NCI-H1436 treated with DMSO at 0.1 percent for 48 hours (cell line): ENCODE measurements at regions not wholly inside any gene's neighbourhood (a gene's known extent, or its start where the extent isn't known, plus 50 kb on each side); places are given as distances from the start of the nearest gene placed in this dataset.
"Not testable (repeated sequence)": the region's sequence is repeated elsewhere in the genome, so short reads cannot be mapped to it uniquely, and the experiment has no call there.

ENCODE experiments used
- DNase-seq: peaks from one replicate; lab custom pipeline; 2025; lab: John Stamatoyannopoulos, UW

DNA sequence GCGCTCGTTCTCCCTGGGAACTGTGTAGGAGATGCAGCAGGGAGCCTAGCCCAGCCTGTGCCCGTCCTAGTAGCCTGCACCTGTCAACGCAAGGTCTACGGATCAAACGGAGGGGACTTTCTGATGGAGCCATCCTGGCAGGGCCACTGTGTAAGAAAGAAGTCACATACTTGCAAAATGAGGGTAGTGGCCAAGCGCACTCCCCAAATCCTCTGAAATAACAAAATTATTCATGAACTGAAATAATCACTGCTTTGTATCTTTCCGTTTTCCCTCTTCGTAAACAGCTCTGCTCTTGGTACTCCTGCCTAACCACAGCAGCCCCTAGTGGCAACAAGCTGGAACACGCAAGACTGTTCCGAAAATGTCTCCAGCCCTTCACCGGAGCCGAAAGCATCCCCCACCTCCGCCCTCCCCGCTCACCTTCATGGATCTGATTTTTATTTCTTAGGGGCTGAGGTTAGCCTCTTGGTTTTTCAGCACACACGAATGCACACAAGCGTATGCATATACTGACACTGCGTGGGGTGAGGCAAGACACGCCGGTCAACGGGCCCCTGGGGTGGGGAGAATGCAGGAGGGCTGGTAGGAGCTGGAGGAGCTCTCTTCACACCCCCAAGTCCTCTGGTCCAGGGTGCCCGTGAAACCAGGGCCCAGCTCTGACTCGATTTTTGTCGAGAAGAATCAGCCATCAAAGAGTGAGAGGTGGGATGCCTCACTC is 100.8 kb downstream of the ABCC12 start:
- no peak for DNase-seq

DNA sequence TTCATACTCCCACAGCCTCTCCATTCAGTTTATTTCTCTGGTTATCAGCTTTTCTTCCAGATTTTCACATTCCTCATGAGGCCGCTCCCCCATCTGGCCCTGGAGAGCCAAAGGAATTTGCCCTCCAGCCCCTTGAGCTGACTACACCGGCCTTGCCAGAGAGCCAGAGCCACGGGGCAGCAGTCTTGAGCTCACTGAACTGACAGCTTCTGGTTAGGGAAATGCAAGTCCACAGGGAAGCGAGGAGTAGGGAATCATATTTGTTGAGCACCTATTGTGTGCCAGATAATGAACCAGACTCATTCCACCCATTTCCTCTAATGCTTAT is 102.4 kb downstream of the ABCC12 start:
- DNase-seq, result no peak

DNA sequence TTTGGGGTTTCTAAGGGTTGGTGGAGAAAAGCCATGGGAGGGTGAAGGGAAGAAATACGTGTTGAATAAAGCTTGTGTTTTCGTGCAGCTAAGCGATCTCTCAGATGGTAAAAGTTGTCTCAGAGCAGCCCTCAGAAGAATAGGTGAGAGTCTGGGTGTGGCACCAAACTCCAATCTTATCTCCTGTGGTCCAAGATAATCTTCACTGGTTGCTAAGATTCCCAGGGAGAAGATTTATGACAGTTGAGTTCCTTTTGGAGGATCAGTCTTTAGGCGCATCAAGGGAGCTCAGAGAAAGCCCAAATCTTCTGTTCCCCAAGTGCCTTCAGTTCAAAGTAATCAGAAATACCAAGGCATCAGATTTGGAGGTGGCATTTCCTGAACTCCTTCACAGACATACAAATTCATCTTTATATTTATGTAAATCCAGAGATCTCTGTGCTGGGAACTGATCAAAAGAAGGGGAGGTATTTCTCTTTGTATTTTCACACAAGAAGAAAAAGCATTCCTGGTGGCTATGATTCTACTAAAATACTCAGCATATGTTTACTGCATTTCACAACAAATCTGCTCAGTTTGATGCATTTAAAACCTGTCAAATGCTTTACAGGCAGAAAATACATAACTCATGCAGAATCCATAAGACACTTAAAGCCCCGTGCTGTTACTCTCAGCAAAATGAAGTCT is 102.9 kb downstream of the ABCC12 start:
- DNase-seq, result no peak

DNA sequence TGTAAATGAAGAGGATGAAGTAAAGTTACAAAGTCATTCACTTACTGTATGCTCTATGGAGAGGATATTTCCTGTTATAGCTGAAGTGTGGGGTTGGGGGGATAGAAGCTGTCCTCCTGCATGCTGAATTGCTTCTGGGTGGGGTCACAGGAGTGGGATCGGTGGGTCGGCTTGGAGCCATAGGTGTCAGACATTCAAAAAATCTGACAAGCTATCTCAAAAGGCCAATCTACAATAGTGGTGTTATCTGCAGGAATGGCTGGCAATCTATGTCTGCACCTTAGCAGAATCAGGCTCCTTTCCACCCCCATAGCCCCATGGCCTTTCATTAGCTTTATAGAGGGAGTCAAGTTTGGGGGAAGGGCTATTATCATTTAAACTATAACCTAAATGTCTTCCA is 104.9 kb downstream of the ABCC12 start:
- DNase-seq, result no peak

DNA sequence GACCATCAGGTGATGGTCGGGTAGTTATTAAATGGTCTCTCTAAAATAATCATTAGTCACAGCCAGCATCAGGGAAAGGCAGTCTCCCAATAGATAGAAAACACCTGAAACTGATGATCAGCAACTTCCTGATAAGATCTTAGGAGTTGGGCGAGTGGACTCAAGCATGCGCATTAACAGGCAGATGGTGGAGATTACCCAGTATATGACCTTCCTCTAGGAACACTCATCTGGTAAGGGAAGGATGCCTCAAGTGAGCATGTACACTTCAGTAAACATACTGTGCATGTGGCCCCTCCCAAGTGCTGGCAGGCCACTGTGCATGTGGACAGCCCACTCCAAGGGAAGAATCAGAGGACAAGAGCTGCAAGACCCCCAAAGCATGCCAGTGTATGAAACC is 105.9 kb downstream of the ABCC12 start:
- DNase-seq, result no peak

DNA sequence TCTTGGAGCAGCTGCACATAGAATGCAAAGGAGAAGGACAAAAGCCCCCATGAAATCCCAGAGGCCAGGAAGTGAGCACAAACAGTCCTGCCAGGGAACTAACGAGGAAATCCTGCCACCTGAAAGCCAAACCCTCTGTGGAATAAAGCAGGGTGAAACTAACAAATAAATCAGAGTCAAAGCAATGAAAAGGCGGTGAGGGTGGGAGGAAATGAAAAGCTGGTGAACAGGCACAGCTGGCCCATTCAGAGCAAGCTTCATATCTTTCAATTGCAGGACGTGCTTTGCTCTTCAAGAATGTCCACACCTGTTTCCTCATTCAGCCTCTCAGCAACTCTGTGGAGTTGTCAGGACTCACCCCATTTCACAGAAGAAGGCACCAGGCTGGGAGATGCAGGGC is 108.1 kb downstream of the ABCC12 start:
- DNase-seq, result no peak

DNA sequence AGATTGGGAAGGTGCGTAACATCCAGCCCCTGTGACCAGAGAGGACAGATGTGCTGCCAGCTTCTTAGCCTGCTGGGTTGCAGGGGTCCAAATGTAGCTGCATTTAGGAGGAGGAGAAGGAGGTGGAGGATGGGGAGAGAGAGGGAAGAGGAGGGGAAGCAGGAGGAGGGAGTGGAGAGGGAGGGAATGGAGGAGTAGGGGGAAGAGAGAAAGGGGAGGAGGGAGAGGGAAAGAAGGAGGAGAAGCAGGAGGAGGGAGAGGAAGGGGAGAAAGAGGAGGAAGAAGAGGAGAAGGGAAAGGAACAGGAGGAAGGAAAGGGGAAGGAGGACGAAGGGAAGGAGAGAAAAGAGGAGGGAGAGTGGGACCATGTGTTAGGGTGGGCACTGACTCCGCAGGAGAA is 108.6 kb downstream of the ABCC12 start:
- DNase-seq, result no peak

DNA sequence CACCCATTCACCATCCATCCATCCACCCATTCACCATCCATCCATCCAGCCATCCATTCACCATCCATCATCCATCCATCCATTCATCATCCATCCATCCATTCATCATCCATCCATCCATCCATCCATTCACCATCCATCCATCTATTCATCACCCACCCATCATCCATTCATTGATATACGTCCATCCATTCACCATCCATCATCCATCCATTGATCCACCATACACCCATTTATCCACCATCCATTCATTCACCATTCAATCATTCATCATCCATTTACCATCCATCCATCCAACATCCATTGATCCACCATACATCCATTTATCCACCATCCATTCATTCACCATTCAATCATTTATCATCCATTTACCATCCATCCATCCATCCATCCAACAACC is 111.7 kb downstream of the ABCC12 start:
- no peak for DNase-seq

DNA sequence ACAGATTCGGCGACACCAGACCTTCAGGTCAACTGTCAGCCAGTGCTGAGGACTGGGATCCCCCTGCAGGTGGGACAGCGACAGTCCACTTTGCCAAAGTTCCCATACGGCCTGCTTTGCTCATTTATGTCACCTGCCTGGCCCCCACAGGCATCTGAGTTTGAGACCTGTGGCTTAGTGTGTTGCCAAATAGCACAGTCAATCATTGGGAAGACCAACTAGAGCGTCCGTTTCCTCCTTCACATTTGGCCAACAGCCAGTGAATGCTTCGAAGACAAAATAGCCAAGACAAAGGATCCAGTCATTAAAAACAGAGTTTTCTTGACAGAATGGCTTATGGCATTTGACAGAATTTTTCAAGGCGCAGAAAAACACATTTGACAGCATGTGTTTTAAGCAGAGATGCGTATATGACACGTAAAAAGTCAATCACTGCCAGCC is 113.8 kb downstream of the ABCC12 start:
- no peak for DNase-seq

DNA sequence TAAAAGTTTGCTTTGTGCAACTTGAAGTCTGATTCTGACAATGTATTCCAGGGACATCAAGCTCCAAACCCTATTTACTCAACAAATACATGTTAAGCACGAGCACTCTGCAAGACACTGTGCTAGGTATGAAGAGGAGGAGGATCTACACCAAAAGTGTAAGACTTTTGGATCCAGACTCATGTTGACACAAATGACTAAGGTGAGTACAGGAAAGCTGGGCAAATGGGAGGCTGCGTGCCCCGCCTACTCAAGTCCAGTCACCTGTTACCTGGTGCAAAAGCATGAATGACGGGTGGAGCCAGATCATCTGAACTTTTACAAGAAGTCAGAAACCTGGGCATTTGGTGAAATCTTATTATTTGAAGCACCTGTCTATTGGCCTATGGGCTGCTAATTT is 120.7 kb downstream of the ABCC12 start:
- no peak for DNase-seq

DNA sequence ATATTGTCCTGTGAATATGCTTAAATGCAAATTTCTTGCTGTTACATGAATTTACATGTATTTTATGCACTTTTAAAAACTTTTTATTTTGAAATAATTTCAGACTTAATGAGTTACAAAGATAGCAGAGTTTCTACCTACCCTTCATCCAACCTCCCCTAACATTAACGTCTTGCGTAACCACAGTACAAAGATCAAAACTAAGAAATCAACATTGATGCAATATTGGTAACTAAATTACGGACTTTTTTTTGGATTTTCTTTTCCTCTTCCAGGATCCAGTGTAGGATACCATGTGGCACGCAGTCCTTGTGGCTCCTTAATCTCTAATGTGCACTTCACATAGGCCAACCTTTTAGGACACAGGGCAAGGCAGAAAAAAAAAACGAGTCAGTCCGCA is 124.9 kb downstream of the ABCC12 start:
- no peak for DNase-seq

DNA sequence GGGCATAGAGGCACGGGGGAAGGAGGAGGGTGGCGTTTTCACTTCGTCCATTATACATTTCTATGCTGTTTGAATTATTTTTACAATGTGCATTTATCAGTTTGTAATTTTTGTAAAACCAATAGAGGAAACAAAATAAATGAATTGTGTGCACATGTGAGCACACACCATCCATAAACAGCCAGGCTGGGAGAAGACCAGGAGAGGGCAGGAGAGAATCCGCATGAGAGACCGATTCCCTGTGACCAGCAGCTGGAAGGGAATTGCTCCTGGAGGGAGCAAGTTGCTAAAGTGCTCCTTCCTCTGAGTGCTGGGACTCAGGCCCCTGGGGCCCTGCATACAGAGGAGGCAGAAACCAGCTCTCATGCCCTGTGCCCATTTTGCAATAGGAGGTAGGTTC is 126.0 kb downstream of the ABCC12 start:
- no peak for DNase-seq

DNA sequence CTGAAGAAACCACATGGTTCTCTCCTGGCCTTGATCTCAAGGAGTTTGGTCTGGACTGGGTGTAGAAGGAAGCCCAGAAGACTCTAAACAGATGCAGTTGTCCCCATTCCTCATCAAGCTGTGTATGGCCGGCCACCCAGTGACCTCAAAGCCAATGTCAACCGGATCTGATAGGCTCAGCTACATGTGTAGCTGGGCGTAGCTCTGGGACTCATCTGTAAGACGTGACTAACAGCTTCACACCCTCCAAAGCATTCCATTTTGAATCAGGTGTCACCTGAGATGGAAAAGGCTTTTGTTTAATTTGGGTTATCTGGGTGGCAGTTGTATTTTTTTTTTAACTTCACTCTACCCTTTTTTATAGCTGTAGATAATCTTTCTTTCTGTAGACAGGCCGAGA is 130.4 kb downstream of the ABCC12 start:
- no peak for DNase-seq

DNA sequence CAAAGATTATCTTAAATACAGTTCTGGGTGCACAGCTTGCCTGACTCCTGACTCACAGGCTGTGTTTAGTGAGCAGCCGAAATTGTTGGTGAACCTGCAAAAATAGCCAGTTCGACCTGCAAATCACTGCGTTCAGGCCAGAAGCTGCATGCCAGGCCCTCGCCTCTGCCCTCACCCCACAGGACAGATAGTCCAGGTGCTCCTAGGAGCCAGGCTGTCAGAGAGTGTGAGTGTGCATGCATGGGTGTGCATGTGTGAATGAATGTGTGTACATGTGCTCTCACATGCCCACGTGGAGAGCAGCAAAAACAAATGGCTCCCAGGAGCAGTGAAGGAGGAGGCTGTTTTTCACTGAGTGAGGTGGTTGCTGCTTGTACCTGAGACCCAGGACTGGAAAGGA is 131.8 kb downstream of the ABCC12 start:
- no peak for DNase-seq

DNA sequence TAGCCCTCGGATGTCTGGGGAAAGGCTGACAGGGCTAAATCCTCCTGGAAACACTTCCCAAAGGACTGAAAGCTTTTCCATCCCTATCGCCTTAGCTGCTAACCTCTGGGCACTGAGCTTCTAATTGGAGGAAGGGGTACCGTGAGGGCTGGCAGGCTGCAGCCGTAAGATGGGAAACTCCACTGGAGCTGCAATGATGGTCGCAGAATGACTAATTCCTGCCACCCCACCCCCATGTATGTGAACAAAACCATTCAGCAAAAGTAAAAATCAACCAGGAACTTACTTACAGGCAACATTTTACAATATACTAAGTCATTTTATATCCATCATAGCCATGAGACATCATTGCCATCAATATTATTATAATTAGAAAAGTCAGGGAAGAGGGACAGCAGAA is 133.3 kb downstream of the ABCC12 start:
- no peak for DNase-seq

DNA sequence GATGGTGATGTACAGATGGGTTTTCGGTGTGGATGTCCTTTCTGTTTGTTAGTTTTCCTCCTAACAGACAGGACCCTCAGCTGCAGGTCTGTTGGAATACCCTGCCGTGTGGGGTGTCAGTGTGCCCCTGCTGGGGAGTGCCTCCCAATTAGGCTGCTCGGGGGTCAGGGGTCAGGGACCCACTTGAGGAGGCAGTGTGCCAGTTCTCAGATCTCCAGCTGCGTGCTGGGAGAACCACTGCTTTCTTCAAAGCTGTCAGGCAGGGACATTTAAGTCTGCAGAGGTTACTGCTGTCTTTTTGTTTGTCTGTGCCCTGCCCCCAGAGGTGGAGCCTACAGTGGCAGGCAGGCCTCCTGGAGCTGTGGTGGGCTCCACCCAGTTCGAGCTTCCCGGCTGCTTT is 135.2 kb downstream of the ABCC12 start:
- DNase-seq, result not testable (repeated sequence)

DNA sequence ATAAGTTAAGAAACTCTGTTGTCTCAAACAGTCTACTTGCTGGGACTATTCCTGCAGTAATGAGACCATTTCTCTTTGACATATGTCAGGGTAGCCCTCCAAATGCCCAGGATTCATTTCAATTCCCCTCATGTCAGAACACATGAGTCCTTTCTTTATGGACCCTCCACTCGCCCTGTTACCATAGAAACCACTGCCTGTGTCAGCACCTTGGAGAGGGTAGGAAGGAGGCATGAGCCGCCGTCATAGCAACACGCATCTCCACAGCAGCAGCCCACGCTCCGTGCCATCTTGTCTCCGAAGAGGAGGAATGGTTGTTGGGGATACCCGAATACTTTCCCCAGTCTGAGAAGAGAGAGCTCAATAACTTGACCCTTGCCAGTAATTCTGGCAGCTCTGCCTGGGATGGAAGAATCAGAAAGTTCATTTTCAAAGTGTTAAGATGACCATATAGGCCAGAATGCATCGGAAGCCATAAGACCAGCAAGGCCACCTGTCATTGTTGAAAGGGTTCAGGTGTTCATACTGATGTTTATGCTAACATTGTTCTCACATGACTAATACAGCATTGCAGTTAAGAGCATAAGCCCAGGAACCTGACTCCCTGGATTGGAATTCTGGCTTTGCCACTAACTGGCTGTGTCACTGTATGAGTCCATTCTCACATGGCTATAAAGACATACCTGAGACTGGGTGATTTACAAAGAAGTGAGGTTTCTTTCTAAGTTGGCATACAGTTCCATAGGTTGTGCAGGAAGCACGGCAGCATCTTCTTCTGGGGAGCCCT is 141.3 kb downstream of the ABCC12 start:
- DNase-seq, result no peak

DNA sequence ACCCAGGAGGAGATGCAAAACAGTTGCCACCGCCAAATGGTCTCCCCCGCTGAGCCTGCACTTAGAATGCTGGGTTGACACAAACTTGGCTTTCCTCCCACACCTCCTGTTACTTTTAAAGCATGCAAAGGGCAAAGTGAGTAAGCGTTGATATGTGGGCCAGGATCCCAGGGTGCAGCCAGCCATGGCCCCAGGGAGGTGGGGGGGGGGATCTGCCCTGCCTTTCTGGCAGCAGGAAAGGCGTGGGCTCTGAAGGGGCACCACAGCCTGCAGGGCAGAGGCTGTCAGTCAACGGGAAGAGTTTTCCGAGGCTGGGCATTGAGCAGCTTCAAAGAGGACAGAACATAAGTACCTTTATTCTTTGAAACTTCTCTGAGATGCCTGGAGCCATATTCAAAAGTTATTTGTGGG is 142.3 kb downstream of the ABCC12 start:
- no peak for DNase-seq

DNA sequence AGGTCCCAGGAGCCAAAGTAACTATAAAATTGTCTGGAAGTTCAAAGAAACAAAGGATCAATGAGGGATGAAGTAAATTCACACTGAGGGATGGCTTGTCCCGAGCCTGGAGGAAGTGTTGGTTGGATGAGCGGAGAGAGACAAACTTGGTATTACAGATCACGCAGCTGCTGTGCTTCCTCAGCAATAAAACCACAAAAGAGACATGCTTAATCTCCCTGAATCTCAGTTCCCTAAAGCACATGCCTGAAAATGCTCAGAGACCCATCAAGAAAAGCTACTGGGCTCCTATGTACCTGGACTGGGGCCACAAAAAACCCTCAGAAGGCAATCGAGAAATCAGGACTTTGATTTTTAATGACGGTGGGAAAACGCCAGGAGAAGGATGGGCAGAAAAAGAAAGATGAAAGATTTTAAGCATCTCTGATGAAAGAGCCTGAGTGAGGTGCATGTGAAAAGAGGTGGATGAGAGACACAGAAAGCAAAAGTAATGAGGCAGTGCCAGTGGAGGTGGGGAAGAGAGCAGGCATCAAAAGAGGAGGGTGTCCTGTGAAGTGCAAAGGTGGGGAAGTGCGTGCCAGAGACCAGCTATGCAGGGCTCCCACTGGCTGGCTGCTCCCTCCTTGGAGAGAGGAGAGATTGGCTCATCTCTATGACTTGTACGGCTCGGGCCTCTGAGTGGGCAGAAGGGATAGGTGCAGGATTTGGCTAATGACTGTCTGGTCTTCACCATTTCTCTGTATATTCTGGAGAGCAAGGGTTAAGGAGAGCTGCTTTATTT is 143.7 kb downstream of the ABCC12 start:
- DNase-seq, result no peak

DNA sequence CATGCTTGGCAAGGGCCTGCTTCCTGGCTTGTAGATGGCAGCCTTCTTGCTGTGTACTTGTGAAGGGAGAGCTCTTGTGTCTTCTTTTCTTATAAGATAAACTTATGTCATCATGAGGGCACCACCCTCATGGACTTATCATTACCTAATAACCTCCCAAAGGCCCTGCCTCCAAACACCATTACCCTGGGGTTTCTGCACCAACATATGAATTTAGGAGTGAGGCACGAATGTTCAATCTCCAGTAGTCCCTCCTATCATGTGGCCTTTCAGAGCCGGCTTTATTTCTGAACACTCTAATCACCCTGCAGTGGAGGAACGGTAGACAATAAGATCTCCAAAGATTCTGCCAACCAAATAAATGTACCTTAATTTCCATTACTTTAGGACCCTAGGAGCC is 144.3 kb downstream of the ABCC12 start:
- DNase-seq, result no peak

DNA sequence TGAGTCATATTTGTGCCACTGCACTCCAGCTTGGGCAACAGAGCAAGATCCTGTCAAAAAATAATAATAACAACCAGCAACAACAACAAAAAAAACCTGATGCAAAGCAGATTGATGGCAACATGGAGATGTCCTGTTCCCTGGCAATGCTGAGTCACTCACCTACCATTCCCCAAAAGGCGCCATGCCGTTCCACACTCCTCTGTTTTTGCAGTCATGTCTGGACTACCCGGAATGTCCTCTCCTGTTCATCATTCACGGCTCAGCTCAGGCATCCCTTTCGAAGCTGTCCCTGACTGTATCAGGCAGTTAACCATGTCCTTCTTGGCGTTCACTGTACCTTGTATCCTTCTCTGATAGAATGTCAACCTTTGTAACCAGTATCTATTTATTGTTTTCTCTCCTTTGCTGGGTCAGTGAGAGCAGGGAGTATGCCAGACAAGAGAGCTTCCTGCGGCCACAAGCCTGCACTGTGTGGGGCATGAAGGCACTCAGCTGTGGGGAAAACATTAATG is 147.7 kb downstream of the ABCC12 start:
- DNase-seq, result no peak

DNA sequence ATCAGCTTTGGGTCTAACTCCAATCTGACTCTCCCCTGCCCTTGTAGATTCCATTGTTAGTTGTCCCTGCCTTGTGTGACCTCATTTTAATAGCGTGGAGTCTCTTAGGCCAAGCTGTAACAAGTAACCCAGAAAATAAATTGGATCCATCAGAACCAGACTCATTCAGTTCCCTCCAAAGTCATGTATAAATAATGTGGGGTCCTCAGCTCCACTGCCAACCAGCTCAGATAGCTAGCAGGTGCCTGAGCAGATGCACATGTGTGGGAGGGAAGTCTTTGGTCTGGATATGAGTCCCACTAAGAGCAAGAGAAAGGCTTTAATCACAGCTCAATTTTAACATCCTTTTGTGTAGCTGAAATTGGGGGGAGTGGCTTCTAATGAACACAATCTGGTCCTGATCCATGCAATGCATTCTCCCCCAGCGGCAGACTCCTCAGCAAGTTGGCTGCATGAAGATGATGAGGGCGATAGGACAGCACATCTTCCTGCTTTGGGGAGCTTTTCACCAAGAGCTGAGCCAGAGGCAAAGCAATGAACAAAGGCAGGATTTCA is 151.6 kb downstream of the ABCC12 start:
- no peak for DNase-seq
